HL-60 (cell line): ENCODE measurements at regions not wholly inside any gene's neighbourhood (a gene's known extent, or its start where the extent isn't known, plus 50 kb on each side); places are given as distances from the start of the nearest gene placed in this dataset.
"Not testable (repeated sequence)": the region's sequence is repeated elsewhere in the genome, so short reads cannot be mapped to it uniquely, and the experiment has no call there.

Experiments
- POLR2AphosphoS5 ChIP-seq: IDR thresholded peaks from 2 replicates; pipeline ENCODE4 v1.6.1; 2012; ENCODE audit warnings: low read depth
- TF ChIP-seq, protein P1 (sequence below): IDR thresholded peaks from one replicate; pipeline ENCODE4 v1.5.1; 2011; ENCODE audit warnings: low read length, control low read depth, inconsistent platforms; ENCODE audit not compliant: insufficient read depth

DNA sequence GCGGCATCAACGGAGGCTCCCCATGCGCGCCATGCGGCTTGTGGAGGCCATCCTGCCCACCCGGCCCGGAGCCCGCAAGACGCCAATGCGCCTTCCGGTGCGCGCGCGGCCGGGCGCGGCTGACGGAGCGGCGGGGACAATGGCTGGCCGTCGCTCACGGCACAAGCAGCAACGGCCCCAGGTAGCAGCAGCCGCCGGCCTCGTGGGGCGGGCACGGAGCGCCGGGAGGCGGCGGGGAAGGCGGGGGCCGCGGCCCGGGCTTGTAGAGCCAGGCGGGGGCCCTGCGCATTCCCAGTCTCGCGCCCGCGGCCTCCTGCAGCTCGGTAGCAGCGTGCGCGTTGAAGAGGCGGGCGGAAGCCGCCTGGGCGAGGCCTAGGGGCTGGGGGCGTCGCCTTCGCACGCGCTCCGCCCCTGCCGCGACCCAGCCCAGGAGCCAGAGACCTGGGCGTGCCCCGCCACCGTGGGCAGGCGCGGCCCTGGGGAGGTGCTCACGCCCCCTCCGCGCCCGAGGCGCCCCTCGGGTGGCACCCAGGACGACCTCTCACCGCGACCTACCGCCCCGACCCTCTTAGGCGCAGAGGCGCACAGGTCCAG is 207.1 kb upstream of the PRKX start:
- TF ChIP-seq, protein P1, sequence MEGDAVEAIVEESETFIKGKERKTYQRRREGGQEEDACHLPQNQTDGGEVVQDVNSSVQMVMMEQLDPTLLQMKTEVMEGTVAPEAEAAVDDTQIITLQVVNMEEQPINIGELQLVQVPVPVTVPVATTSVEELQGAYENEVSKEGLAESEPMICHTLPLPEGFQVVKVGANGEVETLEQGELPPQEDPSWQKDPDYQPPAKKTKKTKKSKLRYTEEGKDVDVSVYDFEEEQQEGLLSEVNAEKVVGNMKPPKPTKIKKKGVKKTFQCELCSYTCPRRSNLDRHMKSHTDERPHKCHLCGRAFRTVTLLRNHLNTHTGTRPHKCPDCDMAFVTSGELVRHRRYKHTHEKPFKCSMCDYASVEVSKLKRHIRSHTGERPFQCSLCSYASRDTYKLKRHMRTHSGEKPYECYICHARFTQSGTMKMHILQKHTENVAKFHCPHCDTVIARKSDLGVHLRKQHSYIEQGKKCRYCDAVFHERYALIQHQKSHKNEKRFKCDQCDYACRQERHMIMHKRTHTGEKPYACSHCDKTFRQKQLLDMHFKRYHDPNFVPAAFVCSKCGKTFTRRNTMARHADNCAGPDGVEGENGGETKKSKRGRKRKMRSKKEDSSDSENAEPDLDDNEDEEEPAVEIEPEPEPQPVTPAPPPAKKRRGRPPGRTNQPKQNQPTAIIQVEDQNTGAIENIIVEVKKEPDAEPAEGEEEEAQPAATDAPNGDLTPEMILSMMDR = not testable (repeated sequence)
- TF ChIP-seq POLR2AphosphoS5 = not testable (repeated sequence)
